HS-5 (cell line): ENCODE measurements at regions not wholly inside any gene's neighbourhood (a gene's known extent, or its start where the extent isn't known, plus 50 kb on each side); places are given as distances from the start of the nearest gene placed in this dataset.

Experiments used
- DNase-seq: peaks from one replicate; pipeline ENCODE4 v3.0.0-alpha.2; 2012; ENCODE audit warnings: low read depth

DNA sequence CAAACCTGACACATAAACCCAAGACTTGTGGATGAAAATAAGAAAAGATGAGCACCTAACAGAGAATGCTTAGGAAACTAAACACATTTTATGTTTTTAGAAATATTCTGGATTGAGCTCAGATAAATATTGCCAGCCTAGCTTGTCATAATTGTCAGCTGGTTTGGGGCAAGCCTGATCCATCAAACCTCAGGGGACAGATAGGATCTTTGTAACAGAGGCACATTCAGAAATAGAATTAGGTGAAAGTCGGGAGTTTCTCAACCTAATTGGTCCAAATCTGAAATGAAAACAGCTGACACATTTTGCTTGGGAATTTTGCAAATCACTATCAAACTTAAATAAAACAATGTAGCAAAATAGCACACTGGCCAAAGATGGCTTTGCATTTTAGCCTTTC lies 503.7 kb downstream of the ANXA1 start:
- DNase-seq = no peak

DNA sequence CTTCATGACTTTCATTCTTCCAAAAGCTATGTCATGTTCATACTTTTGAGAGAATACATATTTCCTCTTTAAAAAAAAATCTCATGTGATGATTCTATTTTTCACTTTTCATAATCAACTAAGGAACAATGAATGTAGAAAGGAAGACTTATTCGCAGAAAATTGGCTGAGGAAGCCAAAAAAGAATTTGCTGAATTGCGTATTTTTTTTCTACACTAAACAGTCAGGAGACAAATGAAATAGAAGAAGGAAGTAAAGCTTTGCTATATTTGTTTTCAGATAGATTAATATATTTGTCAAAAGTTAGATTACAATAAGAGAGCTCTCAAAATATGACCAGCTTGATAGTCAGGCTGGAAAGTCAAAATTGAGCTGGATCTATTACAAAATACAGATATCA lies 504.2 kb downstream of the ANXA1 start:
- no peak for DNase-seq

DNA sequence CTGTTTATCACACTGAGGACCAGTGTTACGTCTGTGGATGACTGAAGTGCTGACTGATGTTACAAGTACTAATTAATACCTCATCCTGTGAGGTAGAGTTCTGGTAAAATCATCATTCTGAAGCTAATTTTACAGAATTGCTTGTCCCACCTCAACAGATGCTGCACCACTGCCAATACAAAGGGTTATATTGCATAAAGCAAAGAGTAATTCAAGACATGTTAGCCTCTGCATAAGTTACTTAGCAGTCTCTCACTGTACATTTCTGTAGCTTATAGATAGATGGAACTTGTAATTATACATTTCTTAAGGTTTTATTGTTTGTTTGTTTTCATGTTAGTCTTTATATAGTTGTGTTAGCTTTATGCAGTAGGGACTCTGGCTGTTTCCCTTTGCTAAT lies 513.6 kb downstream of the ANXA1 start:
- no peak for DNase-seq

DNA sequence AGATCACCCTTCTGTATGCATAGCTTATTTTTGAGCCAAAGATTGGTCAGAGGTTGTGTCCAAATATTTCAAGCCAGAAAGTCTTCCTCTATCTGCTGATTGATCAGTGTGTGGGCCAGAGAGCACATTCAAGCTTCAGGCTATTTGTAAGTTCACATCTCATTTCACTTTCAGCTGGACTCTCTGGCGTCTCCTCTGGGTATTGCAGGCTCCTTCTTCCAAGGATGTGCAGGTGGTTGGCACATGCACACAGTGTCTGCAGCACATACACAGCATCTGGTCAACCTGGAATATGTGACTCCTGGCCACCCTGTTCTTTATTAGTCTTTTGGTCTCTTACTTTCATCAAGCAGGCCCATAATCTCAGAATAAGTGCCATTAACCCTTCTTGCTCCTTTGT lies 516.1 kb downstream of the ANXA1 start:
- DNase-seq = no peak

DNA sequence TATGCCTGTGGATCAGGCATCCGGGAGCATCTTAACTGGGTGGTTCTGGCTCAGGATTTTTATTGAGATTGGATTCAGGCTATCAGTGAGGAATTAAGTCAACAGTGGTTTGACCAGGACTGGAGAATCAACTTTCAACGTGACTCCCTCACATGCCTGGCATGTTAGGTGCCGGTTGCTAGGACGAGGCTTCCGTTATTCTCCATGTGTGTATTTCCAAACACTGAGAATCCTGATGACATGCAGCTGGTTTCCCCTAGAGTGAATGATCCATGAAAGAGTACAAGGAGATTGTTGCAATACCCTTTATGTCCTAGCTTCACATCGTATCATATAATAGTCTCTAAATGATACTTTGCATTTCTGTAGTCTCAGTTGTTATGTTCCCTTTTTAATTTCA lies 529.2 kb downstream of the ANXA1 start:
- no peak for DNase-seq

DNA sequence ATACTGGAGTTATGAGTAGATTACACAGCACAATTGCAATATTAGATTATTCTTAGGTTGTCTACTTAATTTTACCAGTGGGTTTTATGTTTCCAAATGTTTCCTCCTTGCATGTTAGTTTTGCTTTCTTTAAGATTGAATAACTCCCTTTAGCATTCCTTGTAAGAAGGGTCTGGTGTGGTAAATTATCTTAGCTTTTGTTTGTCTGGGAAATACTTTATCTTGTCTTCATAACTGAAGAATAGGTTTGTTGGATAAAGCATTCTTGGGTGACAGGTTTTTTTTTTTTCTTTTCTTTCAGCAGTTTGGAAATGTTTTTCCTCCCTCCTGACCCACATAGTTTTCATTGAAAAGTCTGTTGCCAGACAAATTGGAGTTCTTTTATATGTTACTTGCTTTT lies 531.1 kb downstream of the ANXA1 start:
- no peak for DNase-seq

DNA sequence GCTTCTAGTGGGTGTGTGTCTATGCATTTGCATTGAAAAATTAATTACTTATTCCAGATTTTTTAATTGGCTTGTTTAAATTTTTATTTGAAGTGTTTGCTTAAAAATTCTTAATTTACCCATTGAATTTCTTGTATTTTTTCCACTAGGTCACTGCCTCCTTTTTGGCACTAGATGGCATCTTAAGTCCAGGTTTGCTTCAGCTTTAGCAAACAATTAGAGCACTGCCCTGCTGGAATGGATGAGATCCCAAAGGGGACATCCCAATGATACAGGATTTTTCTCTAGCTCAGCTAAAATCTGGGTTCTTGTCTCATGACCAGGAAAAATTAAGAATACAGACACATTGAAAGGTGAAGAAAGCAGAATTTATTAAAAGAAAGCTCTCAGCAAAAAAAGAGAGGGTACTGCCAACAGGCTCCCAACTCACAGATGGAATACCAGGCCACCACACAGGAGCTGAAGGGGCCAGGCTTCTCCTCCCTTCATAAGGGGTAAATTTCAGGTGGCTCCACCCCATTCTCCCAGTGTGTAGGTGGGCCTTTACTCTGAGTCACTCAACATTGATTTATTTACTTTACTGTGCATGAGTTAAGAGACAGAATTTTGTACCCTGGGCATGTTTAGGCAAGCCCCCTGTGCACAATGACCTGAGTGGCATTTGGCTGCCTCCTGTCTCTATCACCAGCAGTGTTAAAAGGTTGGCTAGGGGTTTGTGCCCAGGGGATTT lies 532.4 kb downstream of the ANXA1 start:
- peak; percentile 18 for DNase-seq

DNA sequence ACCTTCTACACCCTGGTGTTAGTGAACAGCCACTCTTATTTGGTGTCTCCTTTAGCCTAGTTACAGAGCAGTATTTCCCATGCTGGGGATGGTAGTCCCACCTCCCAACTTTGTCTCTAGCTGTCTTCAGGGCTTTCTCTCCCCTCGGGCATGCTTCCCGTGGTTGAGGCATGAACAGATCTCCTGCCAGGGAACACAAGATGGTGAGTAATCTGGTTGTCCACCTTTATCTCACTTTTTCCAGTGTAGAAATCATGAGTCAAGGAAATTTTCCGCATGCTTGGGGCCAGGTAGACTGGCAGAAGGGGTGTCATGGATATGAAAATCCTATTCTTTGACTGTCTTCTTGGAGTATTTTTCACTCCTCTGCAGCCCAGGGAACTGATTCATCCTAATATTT lies 532.9 kb downstream of the ANXA1 start:
- no peak for DNase-seq

DNA sequence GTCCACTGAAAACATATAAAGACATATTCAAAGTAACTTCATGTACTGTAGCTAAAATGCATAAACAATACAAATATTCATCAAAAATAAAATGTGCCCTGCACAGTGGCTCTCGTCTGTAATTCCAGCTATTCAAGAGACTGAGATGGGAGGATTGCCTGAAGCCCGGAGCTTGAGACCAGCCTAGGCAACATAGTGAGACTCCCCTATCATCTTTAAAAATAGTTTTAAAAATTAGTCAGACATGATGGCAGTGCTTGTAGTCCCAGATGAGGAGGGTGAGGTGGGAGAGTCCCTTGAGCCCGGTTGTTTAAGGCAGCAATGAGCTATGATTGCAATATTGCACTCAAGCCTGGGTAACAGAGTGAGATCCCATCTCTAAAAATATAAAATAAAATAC lies 534.1 kb downstream of the ANXA1 start:
- DNase-seq = no peak

DNA sequence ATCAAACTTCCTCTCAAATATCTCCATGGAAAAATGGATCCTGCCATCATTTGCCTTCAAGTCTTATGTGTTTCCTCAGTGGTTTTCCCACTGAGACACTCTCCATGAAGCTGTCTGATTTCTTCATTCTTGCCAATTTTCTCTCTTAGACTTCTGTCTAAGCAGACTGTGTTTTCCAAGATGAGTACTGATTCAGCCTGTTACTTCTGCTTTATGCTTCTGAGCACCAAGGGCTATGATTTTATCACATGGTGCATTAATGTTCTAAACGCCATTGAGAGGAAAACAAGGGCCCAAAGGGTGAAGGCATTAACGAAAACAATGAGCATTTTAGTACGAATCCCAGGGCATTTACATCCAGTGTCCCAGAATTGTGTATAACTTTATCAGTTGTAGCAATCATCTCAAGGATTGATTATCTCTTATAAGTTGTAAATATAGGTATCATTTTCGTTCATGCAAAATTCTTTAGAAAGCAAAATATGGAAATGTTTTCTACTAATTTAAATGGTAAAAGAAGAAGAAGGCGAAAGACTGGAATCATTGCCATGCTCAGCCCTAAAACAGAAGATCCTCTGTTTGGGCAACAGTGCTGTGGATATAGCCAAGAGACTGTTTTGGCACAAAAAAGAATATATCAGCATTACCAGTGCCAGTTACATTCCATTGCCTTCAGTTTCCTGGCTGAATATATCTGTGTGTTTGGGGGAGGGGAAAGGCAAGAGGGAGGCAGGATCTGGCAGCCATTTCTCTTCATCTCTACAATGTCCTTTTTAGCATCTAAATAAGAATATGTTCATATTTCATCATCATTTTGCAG lies 537.6 kb downstream of the ANXA1 start:
- no peak for DNase-seq

DNA sequence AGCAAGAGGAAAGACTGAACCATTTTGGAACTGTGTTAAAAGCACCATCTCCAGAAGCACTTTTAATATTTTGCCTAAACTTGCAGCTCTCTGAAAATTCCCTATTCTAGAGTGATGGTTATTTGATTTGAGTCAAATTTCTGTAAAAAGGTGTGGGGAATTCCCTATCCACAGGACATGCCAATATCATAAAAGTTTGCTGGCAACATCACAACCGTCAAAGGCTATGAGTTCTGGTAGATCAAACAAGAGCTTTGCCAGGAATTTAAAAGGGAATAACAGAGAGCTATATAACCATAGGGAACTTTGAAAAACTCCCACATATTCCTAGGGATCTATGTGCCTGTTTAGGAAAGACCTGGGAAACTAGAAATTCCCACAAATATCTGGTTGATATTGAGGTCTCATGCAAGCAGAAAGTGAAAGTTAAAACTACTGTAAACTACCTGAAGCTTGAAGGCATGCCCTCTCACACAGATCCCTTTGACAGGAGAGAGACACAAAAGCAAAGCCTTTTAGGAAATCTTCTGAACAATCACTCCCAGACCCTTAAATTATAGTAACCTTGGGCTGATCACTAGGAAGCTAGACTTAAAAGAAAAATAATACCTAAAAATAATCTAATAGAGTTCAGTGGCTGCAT lies 549.9 kb downstream of the ANXA1 start:
- no peak for DNase-seq

DNA sequence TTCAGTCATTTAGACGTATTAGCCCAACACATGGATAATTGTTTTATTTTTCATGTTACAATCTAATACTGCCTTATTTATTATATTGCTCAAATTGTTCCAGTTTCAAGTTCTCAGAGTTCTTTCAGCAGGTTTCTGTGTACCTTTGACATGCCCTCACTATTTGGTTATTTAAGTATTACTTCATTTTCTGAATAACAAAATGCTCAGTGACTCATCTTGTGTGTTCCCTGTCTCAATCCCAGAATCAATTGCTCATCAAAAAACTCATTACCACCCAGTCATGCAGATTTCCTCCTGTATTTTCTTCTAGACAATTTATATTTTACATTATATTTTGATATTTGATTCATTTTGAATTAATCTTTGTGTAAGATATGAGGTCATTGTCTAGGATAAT lies 562.6 kb downstream of the ANXA1 start:
- peak; percentile 35 for DNase-seq

DNA sequence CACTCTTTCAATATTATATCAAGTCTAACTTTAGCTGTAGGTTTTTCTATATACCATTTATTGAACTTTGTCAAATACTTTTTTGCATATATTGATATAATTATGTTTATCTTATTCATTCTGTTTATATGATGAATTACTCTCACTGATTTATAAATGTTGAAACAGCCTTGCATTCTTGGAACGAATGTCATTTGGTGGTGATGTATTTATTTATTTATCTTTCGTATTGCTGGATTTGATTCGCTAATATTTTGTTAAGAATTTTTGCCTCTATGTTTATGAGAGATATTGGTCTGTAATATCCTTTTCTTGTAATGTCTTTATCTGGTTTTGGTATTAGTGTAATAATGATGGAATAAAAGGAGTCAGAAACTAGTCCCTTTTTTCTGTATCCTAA lies 563.9 kb downstream of the ANXA1 start:
- no peak for DNase-seq

DNA sequence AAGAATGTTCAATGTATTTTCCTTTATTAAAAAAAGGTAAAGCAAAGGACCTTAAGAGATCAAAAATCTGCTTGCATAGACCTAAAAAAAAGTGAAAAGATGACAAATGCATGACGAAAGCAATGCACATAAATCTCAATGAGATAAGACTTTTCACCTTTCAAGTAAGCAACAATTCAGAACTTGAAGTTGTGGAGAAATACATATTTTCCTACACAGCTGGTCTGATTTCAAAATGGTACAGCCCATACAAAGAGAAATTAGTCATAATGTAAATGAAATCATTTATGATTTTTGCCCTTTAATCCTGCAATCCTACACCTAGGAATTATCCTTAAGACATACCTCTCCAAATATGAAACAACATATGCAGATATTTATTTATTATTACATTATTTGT lies 568.0 kb downstream of the ANXA1 start:
- no peak for DNase-seq

DNA sequence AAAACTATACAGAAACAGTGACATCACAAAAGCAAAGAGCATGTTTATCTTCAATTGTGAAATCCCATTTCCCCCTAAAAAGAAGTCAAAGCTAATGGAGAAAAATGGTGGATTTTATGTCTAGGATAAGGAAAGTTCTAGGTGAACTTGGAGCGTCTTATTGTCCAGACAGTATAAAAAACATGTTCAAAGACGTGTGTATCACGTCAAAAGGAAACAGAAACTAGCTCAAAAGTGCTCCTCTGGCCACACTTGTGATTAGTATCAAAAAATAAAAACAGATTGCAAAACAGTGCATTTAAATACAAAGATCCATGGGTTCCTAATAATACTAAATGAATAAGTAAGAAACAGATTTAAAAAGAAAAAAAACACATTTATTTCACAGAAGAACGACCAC lies 568.9 kb downstream of the ANXA1 start:
- DNase-seq = no peak

DNA sequence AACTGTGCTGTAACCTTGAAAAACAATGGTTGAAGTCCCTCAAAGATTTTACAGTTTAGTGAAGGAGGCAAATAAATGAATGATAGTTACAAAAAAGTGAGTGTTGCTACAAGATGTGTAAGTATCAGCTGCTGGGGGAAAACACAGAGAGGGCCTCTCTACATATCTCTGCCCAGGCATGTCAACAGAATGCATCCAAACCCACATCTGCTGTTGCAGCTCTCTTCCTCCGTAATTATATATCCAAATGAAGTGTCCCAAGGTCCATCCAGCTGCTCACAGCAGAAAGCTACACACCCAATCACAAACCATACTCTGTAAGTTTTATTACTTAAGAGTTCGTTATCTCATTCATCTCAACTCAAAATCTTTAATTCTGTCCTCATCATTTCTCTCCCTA lies 584.6 kb downstream of the ANXA1 start:
- DNase-seq = no peak

DNA sequence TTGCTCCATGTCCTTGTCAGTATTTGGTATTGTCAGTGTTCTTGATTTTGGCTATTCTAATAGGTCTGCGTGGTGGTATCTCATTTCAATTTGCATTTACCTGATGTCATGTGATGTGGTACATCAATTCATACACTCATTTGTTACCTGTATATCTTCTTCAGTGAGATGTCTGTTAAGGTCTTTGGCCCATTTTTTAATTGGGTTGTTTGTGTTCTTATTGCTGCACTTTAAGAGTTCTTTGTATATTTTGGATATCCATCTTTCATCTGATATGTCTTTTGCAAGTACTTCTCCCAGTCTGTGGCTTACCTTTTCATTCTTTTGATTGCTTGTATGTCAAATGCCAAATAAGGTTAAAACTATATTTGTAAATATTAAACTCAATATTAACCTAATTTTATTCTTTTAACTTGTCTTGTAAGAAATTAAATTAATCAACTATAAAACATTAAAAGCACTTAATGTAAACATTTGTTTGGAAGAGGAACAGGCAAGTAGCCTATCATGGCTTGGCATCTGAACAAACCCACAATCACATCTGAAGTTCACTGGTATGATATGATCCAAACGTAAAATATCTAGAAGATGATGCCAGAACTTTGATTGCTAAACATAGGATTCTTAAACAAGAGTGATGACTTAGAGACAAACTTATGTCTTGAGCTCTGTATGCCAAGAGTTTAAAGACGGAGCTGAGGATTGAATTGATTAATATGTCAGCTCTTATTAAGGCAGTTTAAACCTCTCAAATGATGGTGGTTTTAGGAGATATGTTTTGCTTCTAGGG lies 587.3 kb downstream of the ANXA1 start:
- no peak for DNase-seq

DNA sequence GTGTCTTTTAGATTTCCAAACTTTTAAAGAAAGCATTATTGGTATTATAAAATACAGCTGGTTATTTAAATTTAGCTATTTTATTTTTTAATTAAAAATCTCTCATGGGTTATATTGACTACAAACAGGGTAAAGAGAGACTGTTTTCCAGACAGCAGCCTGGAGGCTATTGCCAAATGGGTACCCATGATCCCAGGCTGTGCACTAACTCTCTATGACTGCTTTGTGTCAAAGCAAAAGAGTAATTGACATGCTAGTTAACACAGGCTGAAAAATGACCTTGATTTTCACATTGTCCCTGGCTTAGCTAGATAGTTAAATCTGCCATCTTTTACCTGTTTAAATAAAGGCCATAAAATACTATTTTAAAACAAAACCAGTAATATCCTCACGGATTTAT lies 589.7 kb downstream of the ANXA1 start:
- no peak for DNase-seq

DNA sequence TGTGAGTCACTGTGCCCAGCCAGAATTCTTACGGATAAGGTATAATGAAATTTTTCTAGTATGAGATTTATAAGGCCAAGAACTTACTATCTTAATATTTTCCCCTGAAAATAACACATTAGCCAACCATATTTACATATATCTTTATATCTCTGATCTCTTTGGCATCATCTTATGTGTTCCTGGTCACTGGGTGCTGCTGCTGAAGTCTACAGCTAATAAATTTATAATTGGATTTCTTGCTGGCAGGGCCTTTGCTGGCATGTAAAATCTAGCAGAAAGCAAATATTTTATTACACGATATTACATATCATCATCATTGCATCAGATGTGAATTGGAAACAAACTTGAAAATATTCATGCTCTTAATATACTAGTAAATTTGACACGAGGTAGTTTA lies 590.7 kb downstream of the ANXA1 start:
- DNase-seq = no peak

DNA sequence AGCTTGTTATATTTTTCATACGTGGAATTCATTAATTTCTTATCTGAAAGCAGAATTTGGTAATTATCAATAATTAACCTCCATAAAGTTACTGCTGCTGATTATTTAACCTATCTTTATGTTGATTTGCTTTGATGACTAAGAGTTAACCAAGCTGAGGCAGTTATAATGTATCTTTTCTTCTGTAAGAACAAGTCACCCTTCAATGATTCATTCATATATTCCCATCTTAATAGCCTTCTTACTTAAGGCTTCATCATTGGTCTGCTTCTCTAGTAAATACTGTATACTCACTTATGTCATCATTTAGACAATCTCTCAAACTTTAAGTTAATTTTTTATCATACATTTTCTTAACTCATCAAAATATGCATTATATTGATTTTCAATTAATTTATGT lies 592.2 kb downstream of the ANXA1 start:
- DNase-seq = no peak

DNA sequence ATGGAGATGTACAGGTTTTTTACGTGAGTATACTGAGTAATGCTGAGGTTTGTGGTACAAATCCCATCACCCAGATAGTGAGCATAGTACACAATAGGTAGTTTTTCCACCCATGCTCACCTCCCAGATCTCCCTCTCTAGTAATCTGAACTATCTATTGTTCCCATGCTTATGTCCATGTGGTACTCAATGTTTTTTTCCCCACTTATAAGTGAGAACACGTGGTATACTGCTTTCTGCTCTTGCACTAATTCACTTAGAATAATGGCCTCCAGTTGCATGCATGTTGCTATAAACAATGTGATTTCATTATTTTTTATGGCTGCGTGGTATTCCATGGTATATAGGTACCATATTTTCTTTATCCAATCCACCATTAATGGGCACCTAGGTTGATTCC lies 593.9 kb downstream of the ANXA1 start:
- no peak for DNase-seq

DNA sequence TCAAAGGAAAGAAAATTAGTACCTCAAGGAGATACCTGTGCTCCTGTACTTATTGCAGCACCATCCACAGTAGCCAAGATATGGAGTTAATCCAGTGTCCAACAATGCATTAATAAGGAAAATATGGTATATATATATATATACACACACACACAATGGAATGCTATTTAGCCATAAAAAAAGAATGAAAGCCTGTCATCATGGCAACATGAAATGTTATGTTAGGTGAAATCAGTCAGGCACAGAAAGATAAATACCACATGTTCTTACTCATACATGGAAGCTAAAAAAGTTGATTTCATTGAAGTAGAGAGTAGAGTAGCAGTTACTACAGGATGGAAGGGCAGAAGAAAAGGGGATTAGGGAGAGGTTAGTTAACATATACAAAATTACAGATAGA lies 601.5 kb downstream of the ANXA1 start:
- peak; percentile 10 for DNase-seq

DNA sequence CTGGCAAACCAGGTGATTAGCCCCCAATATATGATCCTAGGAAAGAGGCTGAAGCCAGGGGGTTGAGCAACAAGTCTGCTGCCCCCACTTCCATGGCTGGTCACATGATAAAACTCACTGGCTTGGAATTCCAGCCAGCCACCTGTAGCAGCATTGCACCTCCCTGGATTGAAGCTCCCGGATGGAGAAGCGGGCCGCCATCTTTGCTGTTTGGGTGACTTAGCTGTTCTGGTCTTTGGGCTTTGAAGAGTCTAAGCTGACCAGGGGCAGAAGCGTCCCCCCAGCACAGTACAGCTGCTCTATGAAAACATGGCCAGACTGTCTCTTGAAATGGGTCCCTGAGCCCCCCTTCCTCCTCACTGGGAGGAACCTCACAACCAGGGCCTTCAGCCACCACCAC lies 610.2 kb downstream of the ANXA1 start:
- DNase-seq = no peak
